HCT116 (cell line): ENCODE measurements at regions not wholly inside any gene's neighbourhood (a gene's known extent, or its start where the extent isn't known, plus 50 kb on each side); places are given as distances from the start of the nearest gene placed in this dataset.

Source experiments
- ATF3 ChIP-seq: IDR thresholded peaks from 2 replicates; pipeline ENCODE4 v1.6.1; 2012
- CTCF ChIP-seq, 3 experiments: fragments of 200-600 bp in 1 of 3; sonication (generic) in 1 of 3; IDR thresholded peaks in 2 of 3; conservative IDR thresholded peaks in 1 of 3; 2 replicates each; pipeline ENCODE4 v1.5.1; 2012 to 2017; ENCODE audit warnings: low read depth in 2 of 3, low read length in 2 of 3, antibody characterized with exemption in 1 of 3, borderline replicate concordance in 1 of 3, control low read depth in 1 of 3, mild to moderate bottlenecking in 1 of 3, mixed read lengths in 1 of 3, mixed run types in 1 of 3, moderate library complexity in 1 of 3; ENCODE audit not compliant: insufficient read depth in 1 of 3
- EZH2 ChIP-seq: fragments of 200-600 bp; sonication (generic); IDR thresholded peaks from 2 replicates; pipeline ENCODE4 v1.6.1; 2017; ENCODE audit warnings: antibody characterized with exemption, mixed run types
- EZH2phosphoT487 ChIP-seq: fragments of 200-600 bp; IDR thresholded peaks from 2 replicates; pipeline ENCODE4 v1.6.1; 2018; ENCODE audit warnings: antibody characterized with exemption, borderline replicate concordance
- JUND ChIP-seq: IDR thresholded peaks from 2 replicates; pipeline ENCODE4 v1.6.1; 2012
- POLR2A ChIP-seq: IDR thresholded peaks from 2 replicates; pipeline ENCODE4 v1.7.0; 2011; ENCODE audit warnings: borderline replicate concordance; ENCODE audit not compliant: insufficient read depth, insufficient read length; ENCODE audit errors: extremely low read depth
- POLR2AphosphoS5 ChIP-seq: IDR thresholded peaks from 2 replicates; pipeline ENCODE4 v1.6.1; 2011; ENCODE audit warnings: mild to moderate bottlenecking, low read depth, low read length, moderate library complexity
- RAD21 ChIP-seq: IDR thresholded peaks from 2 replicates; pipeline ENCODE4 v1.6.1; 2012; ENCODE audit warnings: low read depth, mild to moderate bottlenecking
- SP1 ChIP-seq: IDR thresholded peaks from 2 replicates; pipeline ENCODE4 v1.6.1; 2012; ENCODE audit warnings: low read depth
- YY1 ChIP-seq: IDR thresholded peaks from 2 replicates; pipeline ENCODE4 v1.6.1; 2011; ENCODE audit warnings: low read length, low read depth, moderate library complexity, mild to moderate bottlenecking; ENCODE audit not compliant: insufficient replicate concordance; ENCODE audit errors: extremely low read depth
- ZNF274 ChIP-seq: fragments of 200-500 bp; sonication (Bioruptor generic); IDR thresholded peaks from 2 replicates; pipeline ENCODE4 v1.6.1; 2014; ENCODE audit warnings: mild to moderate bottlenecking, low read depth, low read length, inconsistent platforms
- TF ChIP-seq, protein P1 (sequence below): IDR thresholded peaks from 2 replicates; pipeline ENCODE4 v1.6.1; 2012
- TF ChIP-seq, protein P2 (sequence below): IDR thresholded peaks from 2 replicates; pipeline ENCODE4 v1.6.1; 2012; ENCODE audit warnings: low read depth

DNA sequence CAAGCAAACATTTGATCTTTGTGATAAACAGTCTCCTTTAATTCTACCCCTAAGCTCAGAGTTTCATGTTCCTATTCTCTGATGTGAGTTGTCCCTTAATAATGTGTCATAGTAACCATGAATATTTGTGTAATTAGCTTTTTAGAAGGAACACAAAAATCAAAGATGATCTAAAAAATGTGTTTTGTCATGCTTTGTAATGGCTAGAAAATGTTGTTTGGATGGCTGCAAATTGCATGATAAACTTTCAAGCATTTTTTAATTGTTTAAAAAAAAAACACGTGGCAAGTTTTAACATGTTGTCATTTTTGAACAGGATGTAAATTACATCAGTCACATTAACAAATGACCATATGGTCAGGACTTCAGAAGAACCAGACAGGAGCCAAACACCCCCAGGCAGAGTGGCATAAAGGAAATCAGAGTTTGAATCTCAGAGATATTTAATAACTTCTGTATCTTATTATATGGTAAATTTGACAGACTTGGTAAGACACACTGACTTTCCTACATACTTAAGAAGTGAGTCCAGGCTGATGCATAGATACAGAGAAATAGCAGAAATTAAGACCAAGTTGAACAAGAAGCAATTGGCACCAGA lies 223.9 kb upstream of the VEGFC start:
- no peak for TF ChIP-seq CTCF (IDR thresholded peaks at IDR 0.05 in 2 of 3, conservative IDR thresholded peaks at IDR 0.05 in 1 of 3; ENCODE audit: borderline replicate concordance in 1 of 3, insufficient read depth in 1 of 3, low read depth in 2 of 3, low read length in 2 of 3)
- TF ChIP-seq ZNF274 = no peak
- TF ChIP-seq, protein P1, sequence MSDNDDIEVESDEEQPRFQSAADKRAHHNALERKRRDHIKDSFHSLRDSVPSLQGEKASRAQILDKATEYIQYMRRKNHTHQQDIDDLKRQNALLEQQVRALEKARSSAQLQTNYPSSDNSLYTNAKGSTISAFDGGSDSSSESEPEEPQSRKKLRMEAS = no peak
- TF ChIP-seq JUND = no peak
- TF ChIP-seq EZH2 = no peak
- TF ChIP-seq, protein P2, sequence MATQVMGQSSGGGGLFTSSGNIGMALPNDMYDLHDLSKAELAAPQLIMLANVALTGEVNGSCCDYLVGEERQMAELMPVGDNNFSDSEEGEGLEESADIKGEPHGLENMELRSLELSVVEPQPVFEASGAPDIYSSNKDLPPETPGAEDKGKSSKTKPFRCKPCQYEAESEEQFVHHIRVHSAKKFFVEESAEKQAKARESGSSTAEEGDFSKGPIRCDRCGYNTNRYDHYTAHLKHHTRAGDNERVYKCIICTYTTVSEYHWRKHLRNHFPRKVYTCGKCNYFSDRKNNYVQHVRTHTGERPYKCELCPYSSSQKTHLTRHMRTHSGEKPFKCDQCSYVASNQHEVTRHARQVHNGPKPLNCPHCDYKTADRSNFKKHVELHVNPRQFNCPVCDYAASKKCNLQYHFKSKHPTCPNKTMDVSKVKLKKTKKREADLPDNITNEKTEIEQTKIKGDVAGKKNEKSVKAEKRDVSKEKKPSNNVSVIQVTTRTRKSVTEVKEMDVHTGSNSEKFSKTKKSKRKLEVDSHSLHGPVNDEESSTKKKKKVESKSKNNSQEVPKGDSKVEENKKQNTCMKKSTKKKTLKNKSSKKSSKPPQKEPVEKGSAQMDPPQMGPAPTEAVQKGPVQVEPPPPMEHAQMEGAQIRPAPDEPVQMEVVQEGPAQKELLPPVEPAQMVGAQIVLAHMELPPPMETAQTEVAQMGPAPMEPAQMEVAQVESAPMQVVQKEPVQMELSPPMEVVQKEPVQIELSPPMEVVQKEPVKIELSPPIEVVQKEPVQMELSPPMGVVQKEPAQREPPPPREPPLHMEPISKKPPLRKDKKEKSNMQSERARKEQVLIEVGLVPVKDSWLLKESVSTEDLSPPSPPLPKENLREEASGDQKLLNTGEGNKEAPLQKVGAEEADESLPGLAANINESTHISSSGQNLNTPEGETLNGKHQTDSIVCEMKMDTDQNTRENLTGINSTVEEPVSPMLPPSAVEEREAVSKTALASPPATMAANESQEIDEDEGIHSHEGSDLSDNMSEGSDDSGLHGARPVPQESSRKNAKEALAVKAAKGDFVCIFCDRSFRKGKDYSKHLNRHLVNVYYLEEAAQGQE = no peak
- TF ChIP-seq POLR2AphosphoS5 = no peak
- no peak for TF ChIP-seq POLR2A
- TF ChIP-seq EZH2phosphoT487 = no peak
- no peak for TF ChIP-seq YY1
- no peak for TF ChIP-seq SP1
- TF ChIP-seq RAD21 = no peak
- TF ChIP-seq ATF3 = no peak
